ENCODE measurements at regions not wholly inside any gene's neighbourhood (a gene's known extent, or its start where the extent isn't known, plus 50 kb on each side); places are given as distances from the start of the nearest gene placed in this dataset.

- no peak for TF ChIP-seq EZH2 (IDR thresholded peaks at IDR 0.05; ENCODE audit: insufficient read depth, poor library complexity, severe bottlenecking)
- TF ChIP-seq EZH2phosphoT487 (IDR thresholded peaks at IDR 0.05; ENCODE audit: insufficient read depth, low read depth): no peak
Measured at GRCh38 chr2:19807346-19807745, 94.4 kb downstream of the TTC32 start.
